ENCODE measurements at regions not wholly inside any gene's neighbourhood (a gene's known extent, or its start where the extent isn't known, plus 50 kb on each side); places are given as distances from the start of the nearest gene placed in this dataset.

GRCh38 chr4:59161249-59161648, 2038.9 kb upstream of the ADGRL3 start:
- no peak for TF ChIP-seq CTCF (IDR thresholded peaks at IDR 0.05)
- TF ChIP-seq POLR2A (IDR thresholded peaks at IDR 0.05; ENCODE audit: low read depth), result no peak
